NCI-H526 treated with DMSO at 0.1 percent for 48 hours (cell line): ENCODE measurements at regions not wholly inside any gene's neighbourhood (a gene's known extent, or its start where the extent isn't known, plus 50 kb on each side); places are given as distances from the start of the nearest gene placed in this dataset.
"Not testable (repeated sequence)": the region's sequence is repeated elsewhere in the genome, so short reads cannot be mapped to it uniquely, and the experiment has no call there.

Experiments
- DNase-seq: peaks from one replicate; lab custom pipeline; 2025; lab: John Stamatoyannopoulos, UW

DNA sequence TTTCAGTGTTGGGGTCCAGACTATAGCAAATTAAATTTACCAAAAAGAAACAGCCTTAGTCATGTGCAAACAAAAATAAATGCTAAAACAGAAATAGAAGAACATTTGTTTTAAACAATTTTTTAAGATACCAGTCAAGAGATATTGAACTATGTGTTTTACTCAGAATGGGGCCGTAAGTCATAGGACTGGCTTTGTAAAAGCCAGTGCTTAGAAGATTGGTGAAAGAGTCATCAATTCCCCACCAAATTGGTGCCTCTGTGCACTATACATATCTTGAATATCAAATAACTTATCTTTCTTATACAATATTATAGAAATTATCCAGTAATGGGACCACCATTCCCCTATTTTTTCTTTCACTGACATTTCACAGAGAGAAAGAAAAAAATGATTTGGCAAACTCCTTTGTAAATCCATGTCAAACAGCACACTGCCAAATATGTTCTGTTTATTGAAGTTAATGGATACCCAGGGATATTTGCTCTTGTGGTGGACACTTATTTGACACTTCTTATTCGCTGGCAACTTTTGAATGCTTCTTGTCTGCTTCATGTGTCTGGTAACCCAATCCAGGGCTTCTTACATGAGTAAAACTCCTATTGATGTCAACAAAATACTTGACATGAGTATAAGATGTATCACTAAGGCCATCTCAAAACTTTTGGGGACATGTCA, 145.7 kb upstream of the PKN2 start:
- no peak for DNase-seq

- no peak for DNase-seq
These were observed 143.8 kb upstream of the PKN2 start for GRCh38 chr1:88540255-88540654.

DNA sequence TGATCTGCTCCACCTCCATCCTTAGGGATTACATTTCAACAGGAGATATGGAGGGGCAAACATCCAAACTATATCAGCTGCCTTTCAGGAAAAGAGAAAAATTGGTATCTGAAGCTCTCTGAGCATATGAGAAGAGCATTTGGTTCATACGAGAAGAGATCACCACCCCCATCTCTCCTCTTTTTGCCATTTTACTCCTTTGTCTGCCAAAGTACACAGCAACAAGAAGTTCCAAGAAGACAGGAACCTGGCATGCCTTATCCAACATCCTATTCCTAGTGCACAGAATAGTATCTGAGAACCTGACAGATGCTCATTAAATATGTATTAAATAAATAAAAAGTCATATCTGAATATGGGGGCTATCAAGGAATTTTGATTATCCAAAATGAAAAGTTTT, 142.5 kb upstream of the PKN2 start:
- no peak for DNase-seq

DNA sequence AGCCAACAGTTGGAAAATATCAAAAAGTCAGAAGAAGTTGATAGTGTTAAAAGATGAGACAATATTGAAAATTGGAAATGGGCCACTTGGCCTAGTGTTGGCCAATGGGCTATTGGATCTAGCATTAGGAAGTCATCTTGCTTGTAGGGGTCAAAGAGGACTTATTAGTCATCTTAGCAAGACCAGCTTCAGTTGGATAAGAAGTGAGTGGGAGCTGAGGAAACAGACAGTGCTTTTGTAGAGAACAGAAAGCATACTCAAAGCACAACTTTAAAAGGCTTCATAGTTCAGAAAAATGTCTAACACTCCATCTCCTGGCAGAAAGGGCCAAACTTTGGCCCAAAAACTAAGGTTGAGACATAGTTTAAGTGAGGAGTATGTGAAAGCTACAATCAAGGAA, 139.9 kb upstream of the PKN2 start:
- no peak for DNase-seq

- peak; percentile 16 for DNase-seq
These were observed 134.5 kb upstream of the PKN2 start for GRCh38 chr1:88549536-88549935.

- no peak for DNase-seq
These were observed 131.8 kb upstream of the PKN2 start for GRCh38 chr1:88552226-88552625.

DNA sequence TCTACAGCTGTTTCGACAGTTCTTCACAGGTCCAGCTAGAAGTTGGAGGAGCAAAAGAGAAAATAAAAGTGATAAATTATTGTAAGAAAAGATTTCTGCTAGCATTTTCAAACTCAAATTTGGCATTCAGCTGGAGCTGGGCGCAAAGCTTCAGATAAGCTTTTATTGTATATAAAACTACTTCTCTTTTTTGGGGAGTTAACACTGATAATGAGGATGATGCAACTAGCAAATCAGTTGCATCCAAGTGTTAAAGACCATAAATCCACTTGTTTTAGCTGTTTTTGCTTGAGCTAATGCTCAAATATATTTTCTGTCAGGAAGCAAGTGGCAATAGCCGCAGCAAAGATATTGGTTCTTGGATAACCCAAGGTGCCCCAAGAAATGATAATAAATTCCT, 127.1 kb upstream of the PKN2 start:
- no peak for DNase-seq

- no peak for DNase-seq
These were observed 123.5 kb upstream of the PKN2 start for GRCh38 chr1:88560621-88561020.

- no peak for DNase-seq
These were observed 121.1 kb upstream of the PKN2 start for GRCh38 chr1:88562991-88563390.

- DNase-seq: no peak
These were observed 117.3 kb upstream of the PKN2 start for GRCh38 chr1:88566615-88567387.

DNA sequence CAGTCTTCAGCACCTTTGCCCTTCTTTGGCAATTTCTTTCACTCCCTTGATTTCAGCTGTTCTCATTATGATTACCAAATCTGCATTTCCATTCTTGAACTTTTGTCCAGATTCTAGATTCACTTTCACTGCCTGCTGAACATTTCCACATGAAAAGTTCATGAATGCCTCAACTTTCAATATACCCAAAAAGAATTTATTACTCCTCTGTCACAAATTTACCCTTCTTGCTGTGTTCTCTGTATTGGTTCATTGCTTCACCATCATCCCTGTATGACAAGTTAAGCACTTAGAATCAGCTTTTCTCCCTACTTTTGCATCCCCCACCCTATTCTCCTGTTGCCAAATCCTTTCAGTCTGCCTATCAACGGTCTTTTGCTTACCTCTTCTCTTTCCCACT, 112.6 kb upstream of the PKN2 start:
- DNase-seq: no peak

GRCh38 chr1:88579598-88579997, 104.5 kb upstream of the PKN2 start:
- DNase-seq: no peak

- DNase-seq: no peak
These were observed 102.4 kb upstream of the PKN2 start for GRCh38 chr1:88581703-88582102.

GRCh38 chr1:88593358-88593757, 90.7 kb upstream of the PKN2 start:
- DNase-seq: no peak

DNA sequence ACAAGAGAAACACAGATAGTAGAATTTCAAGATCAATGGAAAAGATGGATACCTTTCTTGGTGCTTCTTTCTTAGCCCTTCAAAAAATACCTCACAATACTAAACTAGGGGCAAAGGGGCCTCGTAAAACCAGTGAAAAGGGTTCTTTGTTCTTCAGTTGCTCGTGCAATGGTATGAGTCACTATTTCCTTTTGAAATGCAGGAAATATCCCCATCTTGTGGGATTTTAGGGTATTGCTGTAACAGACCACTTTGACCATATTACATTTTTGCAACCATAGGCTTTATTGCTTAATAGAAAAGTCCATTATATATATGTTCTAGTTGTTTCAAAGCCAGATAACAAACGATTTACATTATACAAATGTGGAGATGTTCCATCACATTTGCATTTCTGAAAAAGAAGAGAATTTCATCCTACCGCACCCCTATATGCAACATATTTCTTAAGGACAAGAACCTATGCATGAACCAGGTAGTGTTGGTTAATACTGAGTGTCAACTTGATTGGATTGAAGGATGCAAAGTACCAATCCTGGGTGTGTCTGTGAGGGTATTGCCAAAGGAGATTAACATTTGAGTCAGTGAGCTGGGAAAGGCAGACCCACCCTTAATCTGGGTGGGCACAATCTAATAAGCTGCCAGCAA, 88.6 kb upstream of the PKN2 start:
- peak; percentile 6 for DNase-seq

DNA sequence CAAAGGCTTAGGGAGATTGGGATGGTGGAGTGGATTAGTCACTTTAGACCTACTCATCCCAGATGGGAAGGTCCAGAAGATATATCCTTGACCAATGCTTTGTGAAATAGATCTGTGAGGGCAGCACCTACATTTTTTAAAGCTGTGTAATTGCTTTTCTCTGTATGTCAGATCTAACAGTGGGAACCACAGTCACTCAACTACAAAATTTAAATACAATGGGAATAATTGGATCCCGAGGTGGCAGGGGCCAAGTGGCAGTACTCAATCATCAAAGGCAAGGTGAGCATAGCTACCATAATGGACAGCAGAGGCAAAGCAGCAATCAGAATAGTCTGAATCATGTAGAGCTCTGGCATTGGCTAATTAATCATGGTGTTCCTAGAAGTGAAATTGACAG, 86.1 kb upstream of the PKN2 start:
- not testable (repeated sequence) for DNase-seq

- peak; percentile 40 for DNase-seq
These were observed 75.7 kb upstream of the PKN2 start for GRCh38 chr1:88608139-88608943.

GRCh38 chr1:88609051-88609450, 75.0 kb upstream of the PKN2 start:
- no peak for DNase-seq

DNA sequence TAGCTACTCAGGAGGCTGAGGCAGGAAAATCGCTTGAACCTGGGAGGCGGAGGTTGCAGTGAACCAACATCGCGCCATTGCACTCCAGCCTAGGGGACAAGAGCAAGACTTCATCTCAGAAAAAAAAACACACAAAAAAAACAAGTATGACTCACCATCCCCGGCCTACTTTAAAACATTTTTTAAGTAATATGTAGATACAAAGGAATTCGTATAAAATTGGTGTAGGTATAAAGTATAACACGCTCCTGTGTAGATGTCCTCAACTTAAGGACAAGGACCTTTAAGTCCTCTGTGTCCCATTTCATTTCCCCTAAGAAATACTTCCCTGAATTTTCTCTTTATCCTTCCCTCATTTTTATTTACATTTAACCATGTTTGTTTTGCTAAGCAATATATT, 73.4 kb upstream of the PKN2 start:
- DNase-seq: no peak

DNA sequence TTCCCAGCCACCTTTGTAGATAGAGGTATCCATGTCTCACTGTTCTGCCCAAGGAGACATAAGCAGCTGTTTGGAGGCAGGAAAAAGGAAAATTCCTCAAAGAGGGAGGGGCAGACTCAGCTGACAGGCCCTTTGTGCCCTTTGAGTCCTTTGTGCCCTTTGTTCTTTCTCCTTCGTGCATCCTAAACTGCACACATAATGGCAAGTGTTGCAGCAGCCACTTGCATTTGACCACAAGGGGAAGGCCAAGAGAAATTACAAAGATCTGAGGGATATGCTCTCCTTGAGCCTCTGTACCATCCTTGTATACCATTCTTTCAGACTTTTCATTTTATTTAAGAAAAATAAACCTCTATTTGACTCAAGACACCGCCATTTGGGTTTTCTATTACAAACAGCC, 71.8 kb upstream of the PKN2 start:
- DNase-seq: no peak

DNA sequence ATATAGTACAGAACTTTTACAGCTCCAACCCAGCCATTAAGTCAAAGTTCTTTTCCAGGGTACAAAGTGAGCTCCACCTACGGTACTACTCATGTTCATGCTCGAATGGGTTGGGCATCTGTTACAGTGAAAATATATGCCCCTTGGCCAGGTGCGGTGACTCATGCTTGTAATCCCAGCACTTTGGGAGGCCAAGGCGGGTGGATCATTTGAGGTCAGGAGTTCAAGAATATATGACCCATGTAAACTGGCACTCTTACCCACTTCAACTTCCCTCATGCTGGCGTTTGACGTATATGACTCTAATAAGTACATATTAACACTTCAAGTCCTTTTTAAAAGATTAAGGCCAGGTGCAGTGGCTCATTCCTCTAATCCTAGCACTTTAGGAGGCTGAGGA, 71.3 kb upstream of the PKN2 start:
- no peak for DNase-seq

DNA sequence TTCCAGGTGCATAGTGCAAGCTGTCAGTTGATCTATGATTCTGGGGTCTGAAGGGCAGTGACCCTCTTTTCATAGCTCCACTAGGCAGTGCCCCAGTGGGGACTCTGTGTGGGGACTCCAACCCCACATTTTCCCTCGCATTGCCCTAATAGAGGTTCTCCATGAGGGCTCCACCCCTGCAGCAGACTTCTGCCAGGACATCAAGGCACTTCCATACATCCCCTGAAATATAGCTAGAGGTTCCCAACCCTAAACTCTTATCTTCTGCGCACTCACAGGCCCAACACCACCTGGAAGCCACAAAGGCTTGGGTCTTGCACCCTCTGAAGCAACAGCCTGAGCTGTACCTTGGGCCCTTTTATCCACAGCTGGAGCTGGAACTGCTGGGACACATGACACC, 65.7 kb upstream of the PKN2 start:
- DNase-seq: no peak
